Suprapubic skin (tissue), 4 donors: ENCODE measurements at regions not wholly inside any gene's neighbourhood (a gene's known extent, or its start where the extent isn't known, plus 50 kb on each side); places are given as distances from the start of the nearest gene placed in this dataset.

ENCODE experiments used
- CTCF ChIP-seq, 2 donors: fragments of 200-600 bp in 1 of 2; fragments of 450-650 bp in 1 of 2; sonication (generic) in 1 of 2; IDR thresholded peaks; one replicate each; pipeline ENCODE4 v1.5.1; 2016 to 2019; ENCODE audit warnings: antibody characterized with exemption in 2 of 2, mild to moderate bottlenecking in 1 of 2, moderate library complexity in 1 of 2
- EP300 ChIP-seq: sonication (generic); formaldehyde crosslinking; IDR thresholded peaks from one replicate; pipeline ENCODE4 v1.6.1; 2017; ENCODE audit warnings: antibody characterized with exemption
- POLR2A ChIP-seq, 2 donors: fragments of 450-650 bp; IDR thresholded peaks; one replicate each; pipeline ENCODE4 v1.6.1; 2017; ENCODE audit warnings: antibody characterized with exemption in 2 of 2, mild to moderate bottlenecking in 2 of 2, moderate library complexity in 2 of 2
- POLR2AphosphoS5 ChIP-seq, 3 donors: sonication (generic); formaldehyde crosslinking; IDR thresholded peaks; one replicate each; pipeline ENCODE4 v1.6.1; 2017; ENCODE audit warnings: antibody characterized with exemption in 3 of 3

DNA sequence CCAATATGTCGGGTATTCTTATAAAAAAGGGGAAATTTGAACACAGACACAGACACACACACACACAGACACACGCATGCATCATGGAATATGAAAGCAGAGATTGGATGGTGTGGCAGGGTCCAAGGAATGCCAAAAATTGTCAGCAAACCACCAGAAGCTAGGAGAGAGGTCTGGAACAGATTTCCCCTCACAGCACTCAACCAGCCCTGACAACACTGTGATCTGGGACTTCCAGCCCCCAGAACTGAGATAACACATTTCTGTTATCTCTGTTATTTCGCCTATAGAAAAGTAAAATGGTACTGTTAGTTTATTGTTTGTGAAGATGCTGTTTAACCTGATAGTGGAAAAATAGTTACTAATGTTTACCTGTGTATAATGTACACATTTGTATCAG lies 145.4 kb upstream of the ZBED5 start:
- TF ChIP-seq CTCF (IDR thresholded peaks at IDR 0.05) = no peak
- no peak for TF ChIP-seq POLR2A (IDR thresholded peaks at IDR 0.05)
- TF ChIP-seq POLR2AphosphoS5 (IDR thresholded peaks at IDR 0.05) = no peak
- TF ChIP-seq EP300 = no peak
